Activated CD4-positive, alpha-beta T cell treated with anti-CD3 and anti-CD28 coated beads, Interleukin-10, Interleukin-2, amounts not matched to agents 100 ng/mL and 50 ng/mL, durations not matched to agents 16 hours and 8 hours (primary cell): ENCODE measurements at regions not wholly inside any gene's neighbourhood (a gene's known extent, or its start where the extent isn't known, plus 50 kb on each side); places are given as distances from the start of the nearest gene placed in this dataset.
"Not testable (repeated sequence)": the region's sequence is repeated elsewhere in the genome, so short reads cannot be mapped to it uniquely, and the experiment has no call there.

Experiments
- DNase-seq: peaks from one replicate; pipeline ENCODE4 v3.0.0-alpha.2; 2020

- DNase-seq = no peak
These were observed 213.1 kb downstream of the BTBD3 start for GRCh38 chr20:12130781-12131180.

- DNase-seq = no peak
These were observed 215.9 kb downstream of the BTBD3 start for GRCh38 chr20:12133553-12133952.

DNA sequence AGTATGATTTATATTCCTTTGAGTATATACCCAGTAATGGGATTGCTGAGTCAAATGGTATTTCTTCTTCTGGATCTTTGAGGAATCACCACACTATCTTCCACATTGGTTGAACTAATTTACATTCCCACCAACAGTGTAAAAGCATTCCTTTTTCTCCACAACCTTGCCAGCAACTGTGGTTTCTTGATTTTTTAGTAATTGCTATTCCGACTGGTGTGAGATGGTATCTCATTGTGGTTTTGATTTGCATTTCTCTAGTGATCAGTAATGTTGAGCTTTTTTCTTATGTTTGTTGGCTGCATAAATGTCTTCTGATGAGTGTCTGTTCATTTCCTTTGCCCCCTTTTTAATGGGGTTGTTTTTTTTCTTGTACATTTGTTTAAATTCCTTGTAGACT, 228.3 kb downstream of the BTBD3 start:
- not testable (repeated sequence) for DNase-seq

DNA sequence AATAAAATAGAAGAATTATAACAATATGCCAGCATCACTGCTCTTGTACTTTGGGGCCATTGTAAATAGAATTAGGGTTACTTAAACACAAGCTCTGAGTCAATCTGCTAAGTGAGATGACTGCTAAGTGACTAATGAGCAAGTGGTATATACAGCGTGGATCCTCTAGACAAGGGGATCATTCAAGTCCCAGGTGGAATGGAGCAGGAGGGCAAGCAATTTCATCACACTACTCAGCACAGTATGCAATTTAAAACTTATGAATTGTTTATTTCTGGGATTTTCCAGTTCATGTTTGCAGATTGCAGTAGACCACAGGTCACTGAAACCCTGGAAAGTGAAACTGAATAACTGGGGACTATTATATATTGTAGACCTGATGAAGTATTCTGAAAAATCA, 235.3 kb downstream of the BTBD3 start:
- no peak for DNase-seq

DNA sequence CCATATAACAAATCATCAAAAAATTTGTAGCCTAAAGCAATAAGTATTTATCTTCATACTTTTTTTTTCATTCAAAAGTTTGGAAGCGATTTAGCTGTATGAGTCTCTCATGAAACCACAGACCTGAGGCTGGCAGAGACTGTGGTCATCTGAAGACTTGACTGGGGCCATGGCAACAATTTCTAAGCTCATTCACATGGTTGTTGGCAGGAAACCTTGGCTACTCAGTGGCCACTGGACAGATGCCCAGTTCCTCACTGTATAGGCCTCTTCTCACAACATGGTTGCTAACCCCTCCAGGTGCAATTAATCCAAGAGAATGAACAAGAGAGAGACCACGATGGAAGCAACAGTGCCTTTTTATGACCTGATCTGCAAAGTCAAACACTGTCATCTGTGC, 235.9 kb downstream of the BTBD3 start:
- DNase-seq = no peak

GRCh38 chr20:12156252-12156651, 238.6 kb downstream of the BTBD3 start:
- no peak for DNase-seq

DNA sequence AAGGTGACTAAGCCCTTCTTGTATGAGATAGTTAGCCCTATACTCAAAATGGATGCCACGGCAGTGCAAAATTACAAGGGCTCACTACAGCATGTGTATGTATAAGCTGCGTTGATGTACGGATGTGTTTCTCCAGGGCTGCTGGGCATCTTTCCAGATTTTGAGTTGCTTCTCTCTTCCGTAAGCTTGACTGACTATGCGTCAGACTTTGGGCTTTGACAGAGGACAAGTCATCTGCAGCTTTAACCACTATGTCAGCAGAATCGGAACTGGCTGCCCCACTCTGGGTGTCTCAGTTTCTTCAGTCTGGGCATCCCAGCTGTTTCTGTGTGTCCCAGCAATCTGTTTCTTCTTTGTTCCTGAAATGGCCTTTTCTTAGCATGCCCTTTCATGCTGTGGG, 241.6 kb downstream of the BTBD3 start:
- DNase-seq = no peak

- DNase-seq = no peak
These were observed 244.0 kb downstream of the BTBD3 start for GRCh38 chr20:12161734-12162133.

DNA sequence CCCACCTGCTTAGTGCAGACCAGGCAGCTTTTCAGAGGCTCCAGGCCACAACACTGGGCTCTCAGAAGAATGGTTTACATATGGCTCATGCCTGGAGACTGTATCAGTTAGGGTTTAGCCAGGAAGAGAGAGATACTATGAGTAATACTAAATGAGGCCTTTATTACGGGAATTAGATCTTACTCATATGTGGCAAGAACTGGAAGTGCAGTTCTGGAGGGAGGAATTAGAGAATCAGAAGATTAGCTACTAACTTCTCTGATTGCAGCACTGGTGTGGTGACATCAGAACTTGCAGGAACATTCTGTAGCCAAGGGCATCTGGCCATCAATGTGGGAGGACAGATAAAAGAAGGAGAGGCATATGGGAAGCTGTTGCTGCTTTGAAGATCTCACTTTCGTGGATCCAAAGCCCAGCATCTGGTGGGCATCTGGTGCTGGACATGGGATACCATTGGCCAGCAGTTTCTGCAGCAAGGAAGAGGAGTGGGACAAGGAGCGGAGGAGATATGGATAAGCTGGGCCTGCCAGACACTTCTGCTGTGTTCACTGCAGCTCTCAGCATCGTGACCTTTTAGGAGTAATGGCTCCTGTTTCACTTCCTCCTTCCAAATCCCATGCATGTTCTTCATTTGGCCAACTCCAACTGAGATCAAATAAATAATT, 248.5 kb downstream of the BTBD3 start:
- no peak for DNase-seq

DNA sequence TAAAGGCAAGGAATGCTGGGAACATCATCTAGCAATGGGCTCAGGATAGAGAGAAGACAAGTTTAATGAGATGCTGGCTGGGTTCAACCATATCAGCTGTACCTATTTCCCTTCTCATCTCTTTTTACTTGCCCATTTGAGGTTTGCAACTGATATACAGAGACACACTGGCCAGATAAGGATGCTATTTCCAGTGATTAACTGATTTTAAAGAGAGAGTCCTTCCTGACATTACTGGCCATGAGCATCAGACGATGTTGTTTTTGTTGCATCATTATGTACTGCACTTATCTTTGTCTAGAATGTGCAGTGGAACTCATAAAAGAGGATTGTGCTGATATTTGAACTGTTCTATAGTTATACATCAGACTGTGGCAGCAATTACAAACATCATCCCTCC, 252.7 kb downstream of the BTBD3 start:
- DNase-seq = no peak

GRCh38 chr20:12171923-12172524, 254.3 kb downstream of the BTBD3 start:
- DNase-seq = no peak

DNA sequence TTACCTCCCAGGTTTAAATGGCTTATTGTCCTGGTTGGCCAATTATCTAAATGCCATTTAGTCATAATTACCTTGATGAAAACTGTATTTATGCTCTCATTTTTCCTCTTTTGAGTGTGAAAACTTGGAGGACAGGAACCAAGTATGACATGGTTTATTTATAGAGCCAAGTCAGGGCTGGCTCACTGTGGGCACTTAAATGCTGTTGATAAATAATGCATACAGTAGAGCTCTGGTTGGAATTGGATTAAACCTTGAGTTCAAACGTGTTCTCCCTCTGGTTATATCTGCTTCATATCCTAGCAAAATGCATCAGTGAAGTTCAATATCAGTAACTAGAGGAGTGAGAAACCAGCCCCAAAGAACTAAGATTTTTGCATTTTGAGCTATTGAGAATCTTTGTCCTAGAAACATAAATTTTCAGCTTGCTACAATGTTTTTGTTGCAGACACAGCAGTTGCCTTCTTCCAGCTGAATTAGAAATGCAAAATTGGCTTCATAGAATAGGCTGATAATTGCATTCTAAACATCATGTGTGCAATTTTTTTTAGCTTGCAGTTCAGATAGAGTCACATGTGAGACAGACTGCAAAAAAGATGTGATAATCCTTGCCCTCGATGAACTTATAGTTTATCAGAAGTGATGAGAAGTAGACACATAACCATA, 255.8 kb downstream of the BTBD3 start:
- DNase-seq = no peak

- DNase-seq = no peak
These were observed 257.8 kb downstream of the BTBD3 start for GRCh38 chr20:12175538-12175937.

- DNase-seq = no peak
These were observed 260.1 kb downstream of the BTBD3 start for GRCh38 chr20:12177657-12178293.

- no peak for DNase-seq
These were observed 262.0 kb downstream of the BTBD3 start for GRCh38 chr20:12179692-12180091.

DNA sequence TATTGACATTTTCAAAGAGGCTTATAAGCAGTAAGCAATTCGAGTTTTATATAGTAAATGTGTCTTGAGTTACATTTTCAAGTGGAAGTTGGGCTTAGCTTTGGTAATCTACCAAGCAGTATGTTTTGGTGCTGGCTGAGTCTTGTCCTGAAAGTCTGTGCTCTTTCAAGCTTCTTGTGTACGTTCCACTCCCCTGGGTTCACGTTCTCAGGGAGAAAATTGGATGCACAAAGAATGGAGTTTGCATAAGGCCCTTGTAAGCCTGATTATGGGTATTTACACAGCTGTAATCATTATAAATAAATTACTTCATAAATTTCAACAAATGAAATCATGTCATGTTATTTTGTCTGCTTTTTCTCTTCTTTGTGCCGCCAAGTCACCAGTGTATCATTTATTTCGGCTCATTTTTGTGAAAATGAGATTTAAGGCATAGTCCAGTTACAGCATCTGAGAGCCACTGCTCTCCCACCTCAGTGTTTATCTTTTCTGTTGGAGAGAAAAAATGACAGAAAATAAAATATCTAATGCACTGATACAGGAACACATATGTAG, 262.5 kb downstream of the BTBD3 start:
- no peak for DNase-seq

GRCh38 chr20:12198281-12198680, 280.6 kb downstream of the BTBD3 start:
- no peak for DNase-seq

- DNase-seq = no peak
These were observed 282.0 kb downstream of the BTBD3 start for GRCh38 chr20:12199703-12200102.

DNA sequence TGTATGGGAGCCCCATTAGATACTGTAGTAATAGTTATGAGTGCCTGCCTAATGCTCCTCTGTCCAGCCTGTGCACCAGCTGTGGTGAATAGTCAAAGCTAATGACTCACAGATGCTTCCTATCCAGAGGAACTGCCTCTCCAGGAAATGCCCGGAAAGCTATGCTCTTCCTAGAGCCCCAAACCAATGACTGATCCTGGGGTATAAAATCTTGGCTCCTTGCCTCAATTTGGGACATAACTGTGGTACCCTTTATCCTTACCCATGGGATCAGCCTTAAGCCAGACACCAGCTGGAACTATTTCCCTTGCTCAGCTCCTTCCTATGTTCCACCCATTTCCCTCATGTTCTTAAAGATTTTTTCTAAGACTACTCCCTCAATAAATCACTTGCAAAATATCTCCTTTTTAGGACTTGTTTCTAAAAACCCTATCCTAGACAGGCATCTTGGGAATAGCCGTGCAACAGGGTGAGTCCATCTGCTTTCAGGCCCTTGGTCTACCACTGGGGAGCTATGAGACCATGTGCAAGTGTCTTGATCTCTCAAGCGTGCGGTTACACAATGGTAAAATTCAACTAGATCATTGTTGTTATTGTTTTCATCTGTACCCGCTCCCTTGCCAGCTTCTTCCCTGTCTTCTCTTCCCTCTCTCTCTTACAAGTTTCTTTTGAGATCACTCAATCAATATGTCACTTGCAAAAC, 283.7 kb downstream of the BTBD3 start:
- no peak for DNase-seq

DNA sequence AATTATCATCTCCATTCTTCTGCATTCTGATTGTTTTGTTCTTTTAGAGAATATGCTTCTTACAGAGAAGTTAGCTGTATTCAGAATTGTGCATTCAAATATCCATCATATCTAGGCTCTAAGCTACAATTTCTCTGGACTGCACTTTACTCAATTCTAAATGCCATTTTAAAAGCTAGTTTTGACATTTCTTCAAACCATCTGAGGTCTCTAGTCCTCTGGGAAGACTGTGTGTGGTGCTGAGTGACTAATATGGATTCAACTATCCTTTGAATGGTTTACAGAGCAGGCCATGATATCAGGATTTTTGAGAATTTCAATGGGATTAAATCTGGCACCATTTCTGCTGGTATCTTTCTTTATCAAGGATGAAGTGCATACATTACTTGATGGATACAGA, 285.7 kb downstream of the BTBD3 start:
- no peak for DNase-seq

DNA sequence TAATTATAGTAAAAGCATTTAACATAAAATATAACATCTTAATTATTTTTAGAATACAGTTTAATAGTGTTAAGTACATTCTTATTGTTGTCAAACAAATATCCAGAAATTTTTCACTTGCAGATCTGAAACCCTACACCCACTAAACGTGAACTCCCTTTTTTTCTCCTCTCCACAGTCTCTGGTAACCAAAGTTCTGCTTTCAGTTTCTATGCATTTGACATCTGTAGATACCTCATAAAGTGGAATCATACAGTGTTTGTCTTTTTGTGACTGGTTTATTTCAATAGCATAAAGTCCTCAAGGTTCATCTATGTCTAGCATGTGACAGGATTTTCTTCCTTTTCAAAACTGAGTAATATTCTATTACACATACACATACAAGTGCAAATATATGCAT, 286.3 kb downstream of the BTBD3 start:
- DNase-seq = no peak

GRCh38 chr20:12207875-12208274, 290.2 kb downstream of the BTBD3 start:
- peak; percentile 2 for DNase-seq

- DNase-seq = no peak
These were observed 292.9 kb downstream of the BTBD3 start for GRCh38 chr20:12210591-12210990.
